ENCODE measurements at regions not wholly inside any gene's neighbourhood (a gene's known extent, or its start where the extent isn't known, plus 50 kb on each side); places are given as distances from the start of the nearest gene placed in this dataset.
"Not testable (repeated sequence)": the region's sequence is repeated elsewhere in the genome, so short reads cannot be mapped to it uniquely, and the experiment has no call there.

DNA sequence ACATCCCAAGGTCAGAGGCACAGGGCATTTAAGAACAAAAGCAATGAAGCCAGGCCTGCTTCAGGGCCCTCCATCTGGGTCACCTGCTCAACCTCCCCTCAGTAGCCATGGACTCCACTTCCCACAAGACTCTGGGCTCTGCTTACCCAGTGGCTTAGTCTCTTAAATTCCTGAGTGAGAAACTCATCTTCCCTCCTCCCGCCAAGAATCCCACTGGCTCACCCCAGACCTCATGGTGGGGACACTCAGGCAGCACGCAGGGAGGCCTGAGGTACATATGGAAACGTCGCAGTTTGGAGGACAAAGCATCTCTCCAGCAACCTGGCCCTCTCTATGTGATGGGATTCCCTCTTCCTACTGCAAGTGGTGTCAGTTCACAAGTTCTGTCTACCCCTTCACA, 326.7 kb upstream of the CDH5 start:
- DNase-seq: no peak

DNA sequence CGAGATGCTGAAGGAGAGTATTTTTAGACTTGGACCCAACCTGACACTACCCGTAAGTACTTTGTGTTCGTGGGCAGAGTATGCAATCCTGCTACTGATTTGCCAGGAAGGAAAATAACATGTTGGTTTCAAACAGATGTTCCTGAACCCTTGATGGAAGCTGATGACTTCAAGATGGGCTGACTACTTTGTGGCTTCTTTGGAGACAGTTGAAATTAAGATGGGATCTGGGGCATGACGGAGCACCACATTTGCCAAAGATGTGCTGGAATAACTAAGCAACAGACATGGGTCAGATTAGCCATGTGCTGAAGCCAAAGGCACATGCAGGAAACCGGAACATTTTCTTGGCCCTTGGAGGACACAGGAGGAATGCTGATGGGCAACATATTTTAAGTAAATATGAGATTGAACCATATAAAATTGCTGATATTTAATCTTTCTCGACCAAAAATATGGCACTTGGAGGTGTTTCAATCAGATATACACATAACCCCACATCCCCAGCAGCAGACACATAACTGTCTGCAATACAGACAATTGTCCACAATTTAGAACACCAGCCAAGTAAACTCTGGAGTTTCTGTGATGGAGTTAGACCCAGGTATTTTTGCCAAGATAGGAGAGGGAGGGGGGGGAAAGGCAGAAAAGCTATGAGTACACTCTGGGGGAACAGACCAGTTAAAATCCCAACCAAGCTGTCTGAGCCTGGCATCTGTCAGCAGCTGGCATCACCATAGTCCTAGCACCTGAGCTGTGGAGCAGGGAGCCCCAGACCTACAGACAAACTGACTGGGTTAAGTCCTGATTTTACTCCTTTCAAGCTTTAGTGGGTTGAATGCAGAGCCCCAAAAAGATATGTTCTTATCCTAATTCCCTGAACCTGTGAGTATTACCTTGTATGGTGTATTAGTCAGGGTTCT, 329.4 kb upstream of the CDH5 start:
- no peak for DNase-seq

DNA sequence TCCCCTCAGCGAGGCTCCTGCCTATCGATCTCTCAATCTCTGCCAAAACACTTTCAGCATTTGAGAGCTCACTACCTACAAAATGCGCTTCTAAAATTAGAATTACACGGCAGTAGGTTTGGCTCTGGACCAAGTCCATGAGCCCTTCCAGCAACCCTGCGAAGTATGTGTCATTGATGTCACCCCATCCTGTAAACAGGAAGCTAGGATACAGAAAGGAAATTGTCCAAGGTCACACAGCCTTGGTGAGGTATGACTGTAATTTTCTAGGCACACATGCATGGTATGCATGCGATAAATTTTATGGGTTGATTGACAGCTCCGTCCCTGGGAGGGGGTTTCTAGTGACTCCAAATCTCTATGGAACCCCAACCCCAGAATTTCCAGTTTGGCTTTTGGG, 330.3 kb upstream of the CDH5 start:
- no peak for DNase-seq

GRCh38 chr16:66035096-66035495, 331.4 kb upstream of the CDH5 start:
- DNase-seq: no peak

GRCh38 chr16:66032841-66033240, 333.6 kb upstream of the CDH5 start:
- DNase-seq: no peak

GRCh38 chr16:66030036-66030435, 336.5 kb upstream of the CDH5 start:
- no peak for DNase-seq

DNA sequence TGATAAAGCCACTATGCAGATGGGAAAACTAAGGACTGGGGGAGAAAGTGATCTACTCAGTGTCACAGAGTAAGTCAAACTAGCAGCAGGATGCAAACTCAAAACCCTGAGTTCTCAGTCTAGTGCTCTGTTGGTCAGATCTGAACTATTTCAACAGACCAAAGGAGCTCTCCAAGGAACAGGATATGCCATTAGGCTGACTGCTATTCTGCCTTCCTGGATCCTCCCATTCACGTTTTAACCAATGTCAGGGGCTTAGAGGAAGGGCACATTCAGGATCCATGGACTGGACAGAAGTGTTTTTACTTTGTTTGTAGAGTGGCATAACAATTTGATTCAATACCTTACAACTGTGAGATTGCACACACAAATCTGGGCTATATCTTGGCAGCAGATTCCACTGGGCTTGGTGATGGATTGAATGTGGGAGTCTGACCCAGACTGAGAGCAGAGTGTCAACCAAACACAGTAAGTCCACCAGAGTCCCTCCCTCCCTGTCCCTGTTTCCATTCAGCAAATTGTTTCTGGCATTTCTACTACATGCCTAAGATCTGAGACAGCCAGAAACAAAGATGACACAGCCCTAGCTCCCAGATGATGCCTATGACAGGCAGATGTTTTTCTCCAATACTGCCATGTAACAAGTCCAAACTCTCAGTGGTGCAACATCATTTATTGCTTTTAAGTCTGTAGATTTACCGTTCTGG, 337.8 kb upstream of the CDH5 start:
- DNase-seq: no peak

DNA sequence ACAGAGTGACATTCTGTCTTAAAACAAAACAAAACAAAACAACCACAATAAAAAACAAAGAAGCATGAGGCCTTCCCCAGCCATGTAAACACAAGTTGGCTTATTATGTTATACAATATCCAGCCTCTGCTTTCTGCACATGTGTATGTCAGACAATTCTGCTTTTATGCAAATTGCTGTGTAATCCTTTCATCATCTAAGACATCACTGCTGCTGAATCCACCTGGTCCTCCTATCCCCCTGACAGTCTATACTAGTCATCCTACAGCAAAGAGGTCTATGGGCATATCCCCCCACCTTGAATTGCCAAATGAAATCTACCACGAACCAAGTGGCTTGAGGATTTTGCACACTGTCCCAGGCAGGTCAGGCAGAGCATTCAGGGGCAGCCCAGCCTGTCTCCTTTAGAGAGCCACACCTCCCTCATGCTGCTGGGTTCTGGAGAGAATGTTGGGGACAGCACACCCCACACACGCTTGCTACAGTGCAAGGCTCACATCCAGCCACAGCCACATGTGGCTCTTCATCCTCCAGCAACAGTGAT, 339.6 kb upstream of the CDH5 start:
- DNase-seq: no peak

GRCh38 chr16:66026211-66026610, 340.3 kb upstream of the CDH5 start:
- no peak for DNase-seq

GRCh38 chr16:66025751-66026150, 340.7 kb upstream of the CDH5 start:
- no peak for DNase-seq

- not testable (repeated sequence) for DNase-seq
These were observed 341.9 kb upstream of the CDH5 start for GRCh38 chr16:66024567-66024966.

GRCh38 chr16:66023481-66023880, 343.0 kb upstream of the CDH5 start:
- DNase-seq: no peak

GRCh38 chr16:66020642-66021041, 345.8 kb upstream of the CDH5 start:
- DNase-seq: no peak

- DNase-seq: no peak
These were observed 346.4 kb upstream of the CDH5 start for GRCh38 chr16:66020046-66020445.

GRCh38 chr16:66019502-66019901, 347.0 kb upstream of the CDH5 start:
- not testable (repeated sequence) for DNase-seq

GRCh38 chr16:66014221-66014620, 352.3 kb upstream of the CDH5 start:
- DNase-seq: no peak

- no peak for DNase-seq
These were observed 353.0 kb upstream of the CDH5 start for GRCh38 chr16:66013486-66013885.

GRCh38 chr16:66008136-66008535, 358.4 kb upstream of the CDH5 start:
- no peak for DNase-seq

DNA sequence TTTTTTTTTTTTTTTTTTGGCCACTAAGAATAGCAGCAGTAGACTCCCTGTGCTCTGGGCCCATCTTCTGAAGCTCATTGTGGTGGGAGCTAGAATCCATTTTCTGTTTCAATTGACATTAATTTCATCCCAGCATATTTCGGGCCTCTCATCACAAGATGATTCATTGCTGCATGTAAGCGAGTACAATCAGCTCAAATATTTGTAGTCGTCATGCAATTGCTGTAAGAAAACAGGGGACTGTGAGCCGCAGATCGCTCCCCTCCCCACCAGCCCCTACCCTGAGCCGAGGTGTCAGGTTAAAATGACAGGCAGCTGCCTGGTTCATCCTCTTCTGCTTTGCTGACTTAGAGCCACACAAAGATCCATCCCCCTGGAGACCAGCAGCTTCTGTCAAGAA, 358.8 kb upstream of the CDH5 start:
- no peak for DNase-seq

DNA sequence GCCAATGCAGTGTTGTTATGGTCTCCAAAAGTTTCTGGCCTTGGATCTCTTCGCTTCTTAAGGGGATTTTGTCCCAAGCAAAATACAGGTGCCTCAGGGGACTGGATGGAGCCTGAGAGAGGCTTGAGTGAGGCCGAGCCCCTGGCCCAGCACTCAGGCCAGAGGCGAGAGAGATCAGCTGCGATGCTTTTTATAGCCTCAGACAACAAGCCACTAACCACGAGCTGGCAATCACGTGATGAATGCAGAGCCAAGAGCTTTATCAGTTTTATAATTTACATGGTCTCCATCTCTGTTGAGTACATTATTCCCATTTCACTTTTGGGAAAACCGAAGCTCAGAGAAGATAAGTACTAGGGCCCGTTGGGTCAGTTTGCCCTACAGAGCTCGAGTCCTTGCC, 360.0 kb upstream of the CDH5 start:
- no peak for DNase-seq

- no peak for DNase-seq
These were observed 361.8 kb upstream of the CDH5 start for GRCh38 chr16:66004699-66005098.

DNA sequence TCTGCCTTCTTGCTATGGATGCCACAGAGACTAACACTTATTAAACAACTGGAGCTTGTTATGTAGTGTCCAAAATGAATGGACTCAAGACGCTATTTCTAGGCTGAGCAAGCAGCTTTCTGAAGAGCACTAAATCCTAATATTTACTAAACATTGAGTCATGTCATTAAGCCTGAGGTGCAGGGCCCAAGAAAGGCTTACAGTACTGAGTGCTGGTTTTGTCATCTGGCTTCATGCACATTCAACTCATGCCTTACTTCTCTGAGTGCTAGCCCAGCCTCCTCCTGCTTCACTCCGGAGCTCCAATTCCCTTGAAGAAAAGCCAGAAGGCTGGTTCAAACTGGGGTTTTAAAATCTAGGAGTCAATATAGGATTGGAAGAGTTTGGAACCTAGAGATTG, 363.3 kb upstream of the CDH5 start:
- no peak for DNase-seq

- no peak for DNase-seq
These were observed 363.9 kb upstream of the CDH5 start for GRCh38 chr16:66002601-66003000.

- no peak for DNase-seq
These were observed 365.1 kb upstream of the CDH5 start for GRCh38 chr16:66001432-66001831.
